DND-41 (cell line): ENCODE measurements at regions not wholly inside any gene's neighbourhood (a gene's known extent, or its start where the extent isn't known, plus 50 kb on each side); places are given as distances from the start of the nearest gene placed in this dataset.

Experiments used
- ATAC-seq: fragments of 200-7000 bp; cut with Tn5 transposase; 3 replicates; pipeline ENCODE4 v1.9.1; 2021; ENCODE audit warnings: low read depth; ENCODE audit not compliant: insufficient read depth
- DNase-seq: peaks from one replicate; pipeline ENCODE4 v3.0.0-alpha.2; 2020
- H2AFZ ChIP-seq: 2 replicates; pipeline ENCODE4 v1.6.0; 2012; ENCODE audit warnings: low read depth, low read length
- H3K27ac ChIP-seq: 2 replicates; pipeline ENCODE4 v1.5.1; 2012; ENCODE audit warnings: low read length, inconsistent platforms
- H3K27me3 ChIP-seq: fragments of 200-600 bp; sonication (generic); 2 replicates; pipeline ENCODE4 v1.6.0; 2012; ENCODE audit warnings: low read length, mild to moderate bottlenecking, inconsistent platforms; ENCODE audit not compliant: insufficient read depth, poor library complexity
- H3K36me3 ChIP-seq: 2 replicates; pipeline ENCODE4 v1.5.1; 2012; ENCODE audit warnings: low read length, inconsistent platforms; ENCODE audit not compliant: insufficient read depth
- H3K4me1 ChIP-seq: 2 replicates; pipeline ENCODE4 v1.5.1; 2012; ENCODE audit warnings: mild to moderate bottlenecking, low read length; ENCODE audit not compliant: insufficient read depth
- H3K4me2 ChIP-seq: 2 replicates; pipeline ENCODE4 v1.6.0; 2012; ENCODE audit warnings: mild to moderate bottlenecking, moderate library complexity, low read length, inconsistent platforms; ENCODE audit not compliant: insufficient read depth
- H3K4me3 ChIP-seq, 2 experiments: fragments of 200-600 bp in 1 of 2; shearing (Covaris generic) in 1 of 2; 2 replicates each; pipeline ENCODE4 v1.5.1; 2012 to 2016; ENCODE audit warnings: inconsistent platforms in 2 of 2, low read length in 2 of 2, mild to moderate bottlenecking in 2 of 2, low read depth in 1 of 2, moderate library complexity in 1 of 2
- H3K79me2 ChIP-seq: 2 replicates; pipeline ENCODE4 v1.6.0; 2012; ENCODE audit warnings: low read length, inconsistent platforms; ENCODE audit not compliant: insufficient read depth
- H3K9ac ChIP-seq: 2 replicates; pipeline ENCODE4 v1.6.0; 2012; ENCODE audit warnings: low read depth, mild to moderate bottlenecking, inconsistent platforms, low read length, moderate library complexity
- H3K9me3 ChIP-seq: 2 replicates; pipeline ENCODE4 v1.5.1; 2012; ENCODE audit warnings: low read length, moderate library complexity, mild to moderate bottlenecking, inconsistent platforms; ENCODE audit not compliant: insufficient read depth, severe bottlenecking
- H4K20me1 ChIP-seq: 2 replicates; pipeline ENCODE4 v1.6.0; 2012; ENCODE audit warnings: low read length; ENCODE audit not compliant: insufficient read depth
- EZH2 ChIP-seq: IDR thresholded peaks from 3 replicates; pipeline ENCODE4 v1.6.1; 2012; ENCODE audit warnings: borderline replicate concordance, low read depth, mild to moderate bottlenecking, moderate library complexity, low read length, inconsistent platforms; ENCODE audit not compliant: severe bottlenecking
- TF ChIP-seq, protein P1 (sequence below): IDR thresholded peaks from 2 replicates; pipeline ENCODE4 v1.5.1; 2012; ENCODE audit warnings: borderline replicate concordance, low read length, moderate library complexity, mild to moderate bottlenecking; ENCODE audit not compliant: poor library complexity, severe bottlenecking; ENCODE audit errors: extremely low read depth

DNA sequence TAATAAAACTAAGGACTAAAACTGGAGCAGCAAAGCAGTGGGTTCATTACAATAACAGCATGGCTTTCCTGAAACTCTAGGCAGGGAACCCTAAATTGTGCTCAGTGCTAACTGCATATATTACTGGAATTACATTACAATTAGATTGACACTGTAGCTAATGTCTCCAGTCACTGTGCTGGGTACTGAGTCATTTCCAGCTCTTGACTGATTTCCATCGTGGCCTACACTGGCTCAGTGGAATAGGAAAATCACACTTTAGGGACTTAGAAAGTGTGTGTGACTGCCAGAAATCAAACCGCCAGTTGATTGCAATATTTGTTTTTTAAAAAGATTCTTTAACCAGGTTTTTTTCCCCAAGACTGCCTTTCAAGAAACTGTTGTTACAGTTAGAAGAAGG, 1447.4 kb upstream of the GOT2 start:
- Histone ChIP-seq H3K9ac (no peak overlapping the region), H4K20me1 (no peaks in the 10 kb centered on the region), H3K9me3 (no peaks in the 10 kb centered on the region), H3K4me3 (no peak overlapping the region), H3K4me2 (no peak overlapping the region), H3K36me3 (no peaks in the 10 kb centered on the region), H3K27me3 (no peaks in the 10 kb centered on the region), H3K4me1 (no peaks in the 10 kb centered on the region), H2AFZ (no peak overlapping the region), H3K79me2 (no peaks in the 10 kb centered on the region), H3K27ac (no peak overlapping the region)
- TF ChIP-seq, protein P1, sequence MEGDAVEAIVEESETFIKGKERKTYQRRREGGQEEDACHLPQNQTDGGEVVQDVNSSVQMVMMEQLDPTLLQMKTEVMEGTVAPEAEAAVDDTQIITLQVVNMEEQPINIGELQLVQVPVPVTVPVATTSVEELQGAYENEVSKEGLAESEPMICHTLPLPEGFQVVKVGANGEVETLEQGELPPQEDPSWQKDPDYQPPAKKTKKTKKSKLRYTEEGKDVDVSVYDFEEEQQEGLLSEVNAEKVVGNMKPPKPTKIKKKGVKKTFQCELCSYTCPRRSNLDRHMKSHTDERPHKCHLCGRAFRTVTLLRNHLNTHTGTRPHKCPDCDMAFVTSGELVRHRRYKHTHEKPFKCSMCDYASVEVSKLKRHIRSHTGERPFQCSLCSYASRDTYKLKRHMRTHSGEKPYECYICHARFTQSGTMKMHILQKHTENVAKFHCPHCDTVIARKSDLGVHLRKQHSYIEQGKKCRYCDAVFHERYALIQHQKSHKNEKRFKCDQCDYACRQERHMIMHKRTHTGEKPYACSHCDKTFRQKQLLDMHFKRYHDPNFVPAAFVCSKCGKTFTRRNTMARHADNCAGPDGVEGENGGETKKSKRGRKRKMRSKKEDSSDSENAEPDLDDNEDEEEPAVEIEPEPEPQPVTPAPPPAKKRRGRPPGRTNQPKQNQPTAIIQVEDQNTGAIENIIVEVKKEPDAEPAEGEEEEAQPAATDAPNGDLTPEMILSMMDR, result no peak
- no peak for TF ChIP-seq EZH2
- DNase-seq (no peak), ATAC-seq (no peak)

DNA sequence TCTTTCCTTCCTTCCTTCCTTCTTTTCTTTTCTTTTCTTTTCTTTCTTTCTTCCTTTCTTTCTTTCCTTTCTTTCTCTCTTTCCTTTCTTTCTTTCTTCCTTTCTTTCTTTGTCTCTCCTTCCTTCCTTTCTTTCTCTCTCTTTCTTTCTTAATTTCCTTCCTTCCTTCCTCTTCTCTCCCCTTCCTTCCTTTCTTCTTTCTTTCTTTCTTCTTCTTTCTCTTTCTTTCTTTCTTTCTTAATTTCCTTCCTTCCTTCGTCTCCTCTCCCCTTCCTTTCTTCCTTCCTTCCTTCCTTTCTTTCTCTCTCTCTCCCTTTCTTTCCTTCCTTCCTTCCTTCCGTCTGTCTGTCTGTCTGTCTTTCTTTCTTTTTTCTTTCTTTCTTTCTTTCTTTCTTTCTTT, 1446.5 kb upstream of the GOT2 start:
- Histone ChIP-seq H3K9me3 (no peaks in the 10 kb centered on the region), H3K36me3 (no peaks in the 10 kb centered on the region), H3K4me2 (no peak overlapping the region), H4K20me1 (no peaks in the 10 kb centered on the region), H3K27me3 (no peaks in the 10 kb centered on the region), H3K9ac (no peak overlapping the region), H3K4me1 (no peaks in the 10 kb centered on the region), H2AFZ (no peak overlapping the region), H3K27ac (no peak overlapping the region), H3K4me3 (no peak overlapping the region), H3K79me2 (no peaks in the 10 kb centered on the region)
- DNase-seq (no peak), ATAC-seq (no peak)
- TF ChIP-seq EZH2, result no peak
- TF ChIP-seq, protein P1, result no peak

DNA sequence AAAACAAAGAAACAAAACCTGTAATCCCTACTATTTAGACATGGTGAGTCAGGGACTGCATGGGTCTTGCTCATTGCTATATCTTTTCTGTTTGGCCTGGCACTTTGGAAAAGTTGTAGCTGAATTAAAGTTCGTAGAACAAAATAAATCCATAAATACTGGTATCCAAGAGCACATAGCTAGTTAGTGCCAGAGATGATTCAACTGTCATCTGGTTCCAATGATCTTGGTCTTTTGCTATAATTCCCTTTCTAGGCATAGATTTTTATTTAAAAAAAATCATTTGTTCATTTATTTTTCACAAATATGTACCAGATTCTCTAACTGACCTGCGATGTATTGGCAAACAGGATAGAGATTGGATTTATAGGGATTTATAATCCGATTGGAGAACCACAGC, 1436.1 kb upstream of the GOT2 start:
- Histone ChIP-seq H2AFZ (no peak overlapping the region), H3K9ac (no peak overlapping the region), H3K36me3 (no peaks in the 10 kb centered on the region), H3K4me1 (no peaks in the 10 kb centered on the region), H3K79me2 (no peaks in the 10 kb centered on the region), H3K4me2 (no peak overlapping the region), H3K9me3 (no peaks in the 10 kb centered on the region), H3K27me3 (no peaks in the 10 kb centered on the region), H3K27ac (no peak overlapping the region), H4K20me1 (no peaks in the 10 kb centered on the region), H3K4me3 (no peak overlapping the region)
- ATAC-seq, result no peak
- DNase-seq, result no peak
- no peak for TF ChIP-seq EZH2
- TF ChIP-seq, protein P1, result no peak

DNA sequence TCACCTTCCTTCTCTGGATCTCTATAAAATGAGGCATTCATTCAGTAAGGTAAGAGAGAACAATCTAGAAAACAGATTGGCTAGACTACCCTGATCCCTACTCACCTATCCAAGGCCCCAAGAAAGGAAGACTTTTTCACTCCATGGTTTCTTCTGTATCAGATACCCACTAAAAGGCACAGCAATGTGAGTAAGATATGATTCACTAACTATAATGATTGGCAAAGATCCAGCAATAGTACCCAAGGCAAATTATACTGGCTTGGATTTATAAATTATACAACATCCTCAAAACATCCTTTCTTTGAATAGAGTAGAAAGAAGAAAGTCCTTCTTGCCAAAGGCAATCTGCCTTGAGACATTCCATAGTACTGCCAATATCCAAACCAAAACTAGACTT, 1432.0 kb upstream of the GOT2 start:
- Histone ChIP-seq H3K4me3 (no peak overlapping the region), H3K9ac (no peak overlapping the region), H3K79me2 (no peaks in the 10 kb centered on the region), H3K4me2 (no peak overlapping the region), H3K27ac (no peak overlapping the region), H3K4me1 (no peaks in the 10 kb centered on the region), H4K20me1 (no peaks in the 10 kb centered on the region), H3K9me3 (no peaks in the 10 kb centered on the region), H3K36me3 (no peaks in the 10 kb centered on the region), H2AFZ (no peak overlapping the region), H3K27me3 (no peaks in the 10 kb centered on the region)
- DNase-seq (no peak), ATAC-seq (no peak)
- no peak for TF ChIP-seq EZH2
- TF ChIP-seq, protein P1, result no peak
